ENCODE measurements at regions not wholly inside any gene's neighbourhood (a gene's known extent, or its start where the extent isn't known, plus 50 kb on each side); places are given as distances from the start of the nearest gene placed in this dataset.

GRCh38 chr2:21655136-21655535, 531.4 kb downstream of the TDRD15 start:
- TF ChIP-seq POLR2AphosphoS5 (IDR thresholded peaks at IDR 0.05; ENCODE audit: low read depth, low read length) (no peak), CTCF (IDR thresholded peaks at IDR 0.05 in 2 of 3, conservative IDR thresholded peaks at IDR 0.05 in 1 of 3; ENCODE audit: borderline replicate concordance in 1 of 3, insufficient read depth in 1 of 3, low read depth in 2 of 3, low read length in 2 of 3) (no peak)
